GM19467 (cell line): ENCODE measurements at regions not wholly inside any gene's neighbourhood (a gene's known extent, or its start where the extent isn't known, plus 50 kb on each side); places are given as distances from the start of the nearest gene placed in this dataset.
"Not testable (repeated sequence)": the region's sequence is repeated elsewhere in the genome, so short reads cannot be mapped to it uniquely, and the experiment has no call there.

Source experiments
- ATAC-seq: cut with Tn5 transposase; IDR thresholded peaks from one replicate; pipeline ENCODE4 v1.9.1; 2021; ENCODE audit warnings: mild to moderate bottlenecking, moderate library complexity; ENCODE audit not compliant: unreplicated experiment

- no peak for ATAC-seq
These were observed 59.2 kb downstream of the EMX2 start for GRCh38 chr10:117601716-117602115.

DNA sequence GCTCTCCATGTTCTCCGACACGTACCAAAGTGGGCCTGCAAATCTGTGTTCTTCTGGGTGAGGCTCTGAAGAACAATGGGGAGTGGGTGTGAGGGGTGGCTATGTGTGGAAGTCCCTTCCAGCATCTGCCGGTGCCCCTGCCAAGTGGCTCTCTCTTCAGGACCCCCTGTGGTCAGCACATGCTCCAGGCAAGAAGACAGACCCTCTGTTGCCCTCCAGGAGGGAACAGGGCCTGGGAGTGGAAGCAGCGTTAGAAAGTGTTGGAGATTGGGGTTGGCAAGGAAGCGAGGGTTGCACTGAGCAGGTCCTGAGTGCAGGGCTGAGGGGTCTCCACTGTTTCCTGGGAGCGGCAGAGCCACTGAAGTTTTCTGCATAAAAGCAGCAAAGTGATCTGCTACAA lies 60.5 kb downstream of the EMX2 start:
- ATAC-seq, result no peak

GRCh38 chr10:117603726-117604125 lies 61.2 kb downstream of the EMX2 start:
- ATAC-seq, result no peak

- no peak for ATAC-seq
These were observed 66.7 kb downstream of the EMX2 start for GRCh38 chr10:117609095-117609795.

GRCh38 chr10:117609796-117610170 lies 67.2 kb downstream of the EMX2 start:
- no peak for ATAC-seq

- ATAC-seq, result no peak
These were observed 67.8 kb downstream of the EMX2 start for GRCh38 chr10:117610321-117610720.

DNA sequence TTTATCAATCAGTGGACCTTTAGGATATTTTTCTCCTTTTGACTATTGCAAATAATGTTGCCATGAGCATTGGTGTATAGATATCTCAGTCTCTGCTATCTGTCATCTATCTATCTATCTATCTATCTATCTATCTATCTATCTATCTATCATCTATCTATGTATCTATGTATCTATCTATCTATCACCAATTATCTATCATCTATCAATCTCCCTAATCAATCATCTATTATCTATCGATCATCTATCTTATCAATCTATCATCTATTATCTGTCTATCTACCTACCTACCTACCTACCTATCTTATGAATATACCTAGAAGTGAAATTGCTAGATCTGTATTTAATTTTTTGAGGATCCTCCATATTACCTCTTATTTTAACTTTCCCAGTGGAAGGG lies 69.6 kb downstream of the EMX2 start:
- ATAC-seq, result no peak

DNA sequence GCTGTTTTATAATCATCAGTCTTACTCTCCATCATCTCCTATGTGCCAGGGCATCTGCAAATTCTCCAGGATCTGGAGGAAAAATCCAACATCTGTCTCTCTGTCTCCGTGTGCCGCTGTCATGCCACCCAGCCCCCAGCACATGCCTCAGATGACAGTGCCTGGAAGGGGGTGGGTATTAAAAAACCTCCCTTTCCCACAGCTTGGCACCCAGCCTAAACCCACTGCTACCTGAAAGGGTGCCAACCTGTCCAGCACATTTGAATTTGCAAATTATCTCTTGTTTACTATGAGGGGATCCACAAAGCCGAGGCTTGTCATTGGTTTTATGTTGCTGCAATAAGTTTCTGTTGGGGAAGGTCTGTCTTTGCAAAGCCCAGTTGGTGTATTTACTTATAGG lies 73.1 kb downstream of the EMX2 start:
- no peak for ATAC-seq

DNA sequence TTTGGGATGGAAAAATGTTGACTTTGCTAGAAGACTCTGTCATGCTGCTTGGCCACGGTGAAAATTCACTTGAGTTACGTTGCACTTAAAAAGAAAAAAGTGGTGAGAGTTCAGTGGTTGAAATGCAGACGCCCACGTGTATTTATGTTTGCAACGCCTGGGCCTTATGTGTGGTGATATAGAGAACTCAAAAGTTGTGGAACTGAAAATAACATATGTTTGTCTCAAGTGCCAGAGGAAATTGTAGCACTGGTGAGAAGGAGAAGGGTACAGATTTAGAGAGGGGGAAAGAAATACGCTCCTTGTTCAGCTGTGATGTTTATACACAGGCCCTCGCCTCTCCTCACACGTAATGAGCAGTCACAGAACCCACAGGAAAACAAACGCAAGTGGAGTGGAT lies 73.6 kb downstream of the EMX2 start:
- ATAC-seq, result no peak

DNA sequence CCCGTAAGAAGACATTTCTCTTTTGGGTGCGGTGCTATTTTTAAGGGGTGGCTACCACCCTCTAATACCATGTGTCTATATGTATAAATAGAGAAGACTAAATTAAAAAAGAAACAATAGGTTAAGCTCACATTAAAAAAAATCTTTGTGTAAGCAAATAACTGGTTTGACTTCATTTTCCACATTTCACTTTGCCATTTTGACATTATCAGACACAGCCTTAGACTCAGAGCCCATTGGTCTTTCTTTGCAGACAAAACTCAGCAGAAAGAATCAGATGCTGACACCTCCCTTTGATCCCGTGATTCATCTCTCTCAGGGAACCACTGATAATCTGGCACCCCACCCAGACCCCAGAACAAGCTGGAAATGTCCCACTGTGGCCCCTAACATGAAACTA lies 74.5 kb downstream of the EMX2 start:
- no peak for ATAC-seq

GRCh38 chr10:117617659-117618058 lies 75.1 kb downstream of the EMX2 start:
- no peak for ATAC-seq

DNA sequence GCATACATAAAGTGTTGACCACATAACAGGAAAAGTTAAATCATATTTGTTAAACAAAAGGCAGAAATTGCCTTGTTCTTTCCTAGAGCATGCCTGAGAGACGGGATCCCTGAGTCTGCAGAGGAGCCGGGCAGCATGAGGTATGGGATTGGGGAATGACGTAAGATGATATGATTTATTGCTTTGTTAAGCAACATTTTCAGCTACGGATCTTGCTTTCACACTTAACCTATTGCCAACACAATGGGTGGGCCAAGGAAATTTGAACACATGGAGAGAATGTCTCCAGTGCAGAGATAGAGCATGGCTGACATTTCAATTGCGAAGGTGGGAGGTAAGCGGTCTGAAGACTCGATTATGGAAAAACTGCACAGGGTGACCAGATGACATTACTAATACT lies 76.7 kb downstream of the EMX2 start:
- no peak for ATAC-seq

DNA sequence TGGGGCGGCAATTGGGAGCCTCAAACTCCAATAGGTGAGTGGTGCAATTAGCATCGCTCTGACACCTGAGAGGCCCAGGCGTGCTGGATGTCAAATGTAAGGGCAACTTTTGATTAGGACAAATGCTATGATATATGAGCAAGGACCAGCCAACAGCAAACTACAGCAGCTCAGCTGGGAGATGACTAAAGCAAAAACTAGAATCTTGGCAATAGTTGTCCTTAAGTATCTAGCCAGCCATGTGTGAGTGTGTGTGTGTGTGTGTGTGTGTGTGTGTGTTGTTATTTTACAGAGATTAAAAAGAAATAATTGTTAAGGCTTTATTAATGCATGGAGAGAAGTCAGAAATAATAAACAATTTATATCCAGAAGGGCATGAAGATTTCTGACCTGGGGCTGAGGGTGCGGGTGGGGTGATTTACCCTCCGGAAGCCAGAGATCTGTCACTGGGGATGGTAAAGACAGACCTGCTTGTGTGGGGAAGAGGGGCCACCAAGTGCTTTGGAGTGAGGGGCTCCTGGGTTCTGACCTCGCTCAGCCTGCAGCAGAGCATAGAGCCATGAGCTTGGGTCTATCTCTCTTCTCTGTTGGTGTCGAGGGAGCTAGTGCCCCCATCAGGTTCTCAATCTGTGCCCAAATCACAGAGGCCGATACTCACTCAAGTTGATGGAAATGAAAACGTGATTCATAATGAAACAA lies 77.3 kb downstream of the EMX2 start:
- no peak for ATAC-seq

- ATAC-seq, result no peak
These were observed 78.7 kb downstream of the EMX2 start for GRCh38 chr10:117621196-117621595.

DNA sequence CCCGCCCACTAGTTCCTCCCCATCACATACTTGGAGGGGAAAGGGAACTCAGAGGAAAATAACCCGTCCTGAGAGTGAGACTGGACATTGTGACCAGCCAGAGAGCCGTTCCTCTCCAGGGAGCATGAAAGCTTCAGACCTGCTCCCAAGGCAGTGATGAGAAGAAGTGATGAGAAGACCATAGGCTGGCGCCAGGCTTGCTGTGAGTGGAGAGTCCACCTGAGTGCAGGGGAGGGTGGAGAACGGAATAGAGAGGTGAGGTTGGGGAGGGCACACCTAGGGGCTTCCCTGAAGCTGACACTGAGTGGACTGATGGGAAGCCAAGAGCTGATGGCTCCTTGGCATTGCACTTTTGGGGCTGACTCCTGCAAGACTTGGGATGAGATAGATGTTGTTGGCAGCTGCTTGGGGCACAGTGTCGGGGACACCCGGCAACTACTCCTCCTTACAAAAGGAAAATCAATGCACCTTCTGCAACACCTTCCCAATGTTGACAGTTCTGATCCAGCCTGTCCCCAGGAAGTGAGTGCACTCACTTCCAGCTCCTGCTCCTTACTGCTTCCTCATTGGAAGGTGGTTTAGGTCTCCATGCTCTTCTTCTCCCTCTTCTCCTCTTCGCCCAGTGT lies 79.4 kb downstream of the EMX2 start:
- no peak for ATAC-seq

- no peak for ATAC-seq
These were observed 80.1 kb downstream of the EMX2 start for GRCh38 chr10:117622471-117623184.

DNA sequence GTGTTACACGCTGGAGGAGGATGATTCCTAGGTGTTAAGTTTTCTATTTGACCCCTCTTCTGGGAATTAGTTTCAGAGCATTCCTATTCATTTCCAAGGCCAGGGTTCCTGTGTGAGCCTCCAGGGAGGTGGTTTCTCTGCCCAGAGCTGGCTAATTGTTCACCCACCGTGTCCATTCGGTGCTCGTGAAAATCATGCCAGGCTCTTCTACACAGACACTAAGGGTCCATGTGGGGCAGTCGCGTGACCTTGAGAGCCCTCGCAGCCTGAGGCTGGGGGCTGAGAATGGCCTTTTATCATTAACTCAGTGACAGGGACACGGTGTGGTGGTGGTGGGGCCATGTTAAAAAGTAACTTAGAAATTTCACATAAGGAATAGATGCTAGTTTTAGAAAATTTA lies 83.7 kb downstream of the EMX2 start:
- no peak for ATAC-seq

- ATAC-seq, result no peak
These were observed 85.0 kb downstream of the EMX2 start for GRCh38 chr10:117627561-117627960.

GRCh38 chr10:117629717-117630116 lies 87.2 kb downstream of the EMX2 start:
- not testable (repeated sequence) for ATAC-seq

- ATAC-seq, result no peak
These were observed 89.0 kb downstream of the EMX2 start for GRCh38 chr10:117631276-117632145.

DNA sequence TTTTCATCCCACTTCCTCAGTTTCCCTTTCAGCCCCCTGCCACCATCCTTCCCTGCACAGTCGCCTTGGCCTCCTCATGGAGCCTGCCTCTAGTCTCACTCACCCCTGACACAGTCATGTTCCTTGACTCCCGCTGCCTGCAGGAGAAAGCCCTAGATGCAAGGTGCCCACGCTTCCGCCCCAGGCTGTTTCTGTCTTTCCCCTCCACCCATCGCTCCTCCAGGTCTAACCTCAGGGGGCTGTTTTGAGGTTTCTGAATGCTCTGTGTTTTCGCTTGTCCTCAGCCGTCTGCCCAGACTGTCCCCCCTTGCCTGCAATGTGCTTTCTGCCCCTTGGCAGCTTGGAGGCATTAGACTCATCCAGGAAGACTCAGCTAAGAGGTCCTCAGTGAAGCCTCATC lies 89.9 kb downstream of the EMX2 start:
- no peak for ATAC-seq
